ENCODE measurements at regions not wholly inside any gene's neighbourhood (a gene's known extent, or its start where the extent isn't known, plus 50 kb on each side); places are given as distances from the start of the nearest gene placed in this dataset.

GRCh38 chr11:19372381-19372780 is 131.6 kb upstream of the E2F8 start:
- TF ChIP-seq ZBTB40 (IDR thresholded peaks at IDR 0.05) = no peak
- no peak for TF ChIP-seq ZBTB40 (CRISPR knock-in tag; IDR thresholded peaks at IDR 0.05)
- TF ChIP-seq PRPF4 (IDR thresholded peaks at IDR 0.05; ENCODE audit: insufficient read depth, low read depth, low read length, poor library complexity, severe bottlenecking) = no peak
- TF ChIP-seq CTCF (IDR thresholded peaks at IDR 0.05 in 2 of 3, conservative IDR thresholded peaks at IDR 0.05 in 1 of 3; ENCODE audit: insufficient read depth in 2 of 3, low read depth in 1 of 3, low read length in 3 of 3) = no peak
- no peak for TF ChIP-seq SAFB (IDR thresholded peaks at IDR 0.05; ENCODE audit: borderline replicate concordance, low read depth, low read length)
- no peak for TF ChIP-seq ZFP91 (CRISPR knock-in tag; IDR thresholded peaks at IDR 0.05)
- no peak for TF ChIP-seq MITF (IDR thresholded peaks at IDR 0.05)
- no peak for TF ChIP-seq SRSF9 (IDR thresholded peaks at IDR 0.05; ENCODE audit: borderline replicate concordance, low read depth, low read length)
- no peak for TF ChIP-seq DNMT1 (IDR thresholded peaks at IDR 0.05)
